ENCODE measurements at regions not wholly inside any gene's neighbourhood (a gene's known extent, or its start where the extent isn't known, plus 50 kb on each side); places are given as distances from the start of the nearest gene placed in this dataset.

DNA sequence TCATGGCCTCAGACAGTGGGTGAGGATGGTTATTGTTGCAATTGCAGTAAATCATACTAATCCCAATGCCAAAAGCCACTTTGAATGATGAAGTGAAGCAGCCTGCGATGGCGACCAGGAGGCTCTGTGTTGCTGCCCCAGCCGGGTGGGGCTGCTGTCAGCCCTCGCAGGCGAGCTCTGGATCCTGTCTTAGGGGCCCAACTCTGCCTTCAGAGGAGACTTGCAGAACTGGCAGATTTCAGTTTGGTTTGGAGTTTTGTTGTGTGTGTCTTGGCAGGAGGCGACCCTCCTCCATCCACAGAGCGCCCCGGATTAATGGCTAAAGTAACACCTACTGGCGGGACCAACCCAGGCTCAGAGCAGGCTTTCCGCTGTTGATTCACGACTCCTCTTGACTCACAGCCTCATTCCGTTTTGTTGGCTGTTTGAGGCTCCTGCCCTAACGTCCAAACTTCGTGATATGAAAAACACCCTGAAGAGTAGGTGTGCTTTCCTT is 67.9 kb upstream of the BMPER start:
- H3K4me3 ChIP-seq (ENCODE audit: low read depth, low read length), result no peak overlapping the region
- DNase-seq (ENCODE audit: low read depth), result no peak
- TF ChIP-seq MYC (IDR thresholded peaks at IDR 0.05; ENCODE audit: low read depth, low read length) (no peak), POLR2A (IDR thresholded peaks at IDR 0.05; ENCODE audit: extremely low read depth, insufficient read length) (no peak), MAX (IDR thresholded peaks at IDR 0.05; ENCODE audit: low read depth, low read length) (no peak)
- TF ChIP-seq, protein P1, sequence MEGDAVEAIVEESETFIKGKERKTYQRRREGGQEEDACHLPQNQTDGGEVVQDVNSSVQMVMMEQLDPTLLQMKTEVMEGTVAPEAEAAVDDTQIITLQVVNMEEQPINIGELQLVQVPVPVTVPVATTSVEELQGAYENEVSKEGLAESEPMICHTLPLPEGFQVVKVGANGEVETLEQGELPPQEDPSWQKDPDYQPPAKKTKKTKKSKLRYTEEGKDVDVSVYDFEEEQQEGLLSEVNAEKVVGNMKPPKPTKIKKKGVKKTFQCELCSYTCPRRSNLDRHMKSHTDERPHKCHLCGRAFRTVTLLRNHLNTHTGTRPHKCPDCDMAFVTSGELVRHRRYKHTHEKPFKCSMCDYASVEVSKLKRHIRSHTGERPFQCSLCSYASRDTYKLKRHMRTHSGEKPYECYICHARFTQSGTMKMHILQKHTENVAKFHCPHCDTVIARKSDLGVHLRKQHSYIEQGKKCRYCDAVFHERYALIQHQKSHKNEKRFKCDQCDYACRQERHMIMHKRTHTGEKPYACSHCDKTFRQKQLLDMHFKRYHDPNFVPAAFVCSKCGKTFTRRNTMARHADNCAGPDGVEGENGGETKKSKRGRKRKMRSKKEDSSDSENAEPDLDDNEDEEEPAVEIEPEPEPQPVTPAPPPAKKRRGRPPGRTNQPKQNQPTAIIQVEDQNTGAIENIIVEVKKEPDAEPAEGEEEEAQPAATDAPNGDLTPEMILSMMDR (IDR thresholded peaks at IDR 0.05; ENCODE audit: low read depth, low read length), result no peak

DNA sequence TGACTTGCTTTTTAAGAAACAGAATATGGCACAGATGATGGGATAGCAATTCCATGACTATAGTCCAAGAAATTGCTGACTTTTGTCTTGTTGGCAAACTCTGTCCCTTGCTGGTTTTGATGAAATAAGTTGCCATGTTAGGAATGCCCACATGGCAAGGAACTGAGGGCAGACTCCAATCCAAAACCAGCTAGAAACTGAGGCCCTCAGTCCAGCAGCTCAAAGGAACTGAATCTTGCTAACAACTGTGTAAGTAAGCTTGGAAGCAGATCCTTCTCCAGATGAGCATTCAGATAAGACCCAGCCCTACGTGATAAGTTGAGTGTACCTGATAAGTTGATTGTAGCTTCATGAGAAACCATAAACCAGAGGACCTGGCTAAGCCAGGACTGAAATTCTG is 64.3 kb upstream of the BMPER start:
- no peak for DNase-seq (ENCODE audit: low read depth)
- no peak overlapping the region for H3K4me3 ChIP-seq (ENCODE audit: low read depth, low read length)
- TF ChIP-seq MAX (IDR thresholded peaks at IDR 0.05; ENCODE audit: low read depth, low read length) (no peak), MYC (IDR thresholded peaks at IDR 0.05; ENCODE audit: low read depth, low read length) (no peak), POLR2A (IDR thresholded peaks at IDR 0.05; ENCODE audit: extremely low read depth, insufficient read length) (no peak)
- TF ChIP-seq, protein P1 (IDR thresholded peaks at IDR 0.05; ENCODE audit: low read depth, low read length), result no peak

GRCh38 chr7:33841705-33842129 is 63.6 kb upstream of the BMPER start:
- DNase-seq (ENCODE audit: low read depth), result no peak
- no peak overlapping the region for H3K4me3 ChIP-seq (ENCODE audit: low read depth, low read length)
- no peak for TF ChIP-seq POLR2A (IDR thresholded peaks at IDR 0.05; ENCODE audit: extremely low read depth, insufficient read length)

DNA sequence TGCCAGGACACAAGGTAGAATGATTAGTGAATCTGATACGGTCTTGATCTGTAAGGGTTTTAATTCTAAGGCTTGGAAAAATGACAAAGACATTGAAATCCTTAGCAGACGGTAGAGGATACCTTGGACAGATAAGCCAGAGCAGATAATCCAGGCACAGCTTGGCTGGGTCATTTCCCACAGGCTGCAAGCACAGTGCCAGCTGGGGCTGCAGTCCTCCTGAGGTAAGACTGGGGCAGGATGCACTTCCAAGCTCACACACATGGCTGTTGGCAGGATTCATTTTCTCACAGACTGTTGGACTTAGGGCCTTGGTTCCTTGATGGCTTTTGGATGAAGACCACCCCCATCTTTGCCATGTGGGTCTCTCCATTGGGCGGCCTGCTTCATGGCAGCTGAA is 63.2 kb upstream of the BMPER start:
- no peak for TF ChIP-seq MYC (IDR thresholded peaks at IDR 0.05; ENCODE audit: low read depth, low read length)
- no peak for TF ChIP-seq MAX (IDR thresholded peaks at IDR 0.05; ENCODE audit: low read depth, low read length)
- no peak for DNase-seq (ENCODE audit: low read depth)
- H3K4me3 ChIP-seq (ENCODE audit: low read depth, low read length), result no peak overlapping the region

GRCh38 chr7:33845991-33846509 is 59.3 kb upstream of the BMPER start:
- H3K4me3 ChIP-seq (ENCODE audit: low read depth, low read length), result no peak overlapping the region
- no peak for TF ChIP-seq MAX (IDR thresholded peaks at IDR 0.05; ENCODE audit: low read depth, low read length)
- no peak for TF ChIP-seq POLR2A (IDR thresholded peaks at IDR 0.05; ENCODE audit: extremely low read depth, insufficient read length)
- TF ChIP-seq, protein P1 (IDR thresholded peaks at IDR 0.05; ENCODE audit: low read depth, low read length), result no peak
- no peak for TF ChIP-seq MYC (IDR thresholded peaks at IDR 0.05; ENCODE audit: low read depth, low read length)

GRCh38 chr7:33849004-33849403 is 56.3 kb upstream of the BMPER start:
- H3K4me3 ChIP-seq (ENCODE audit: low read depth, low read length), result no peak overlapping the region
- no peak for DNase-seq (ENCODE audit: low read depth)
- TF ChIP-seq, protein P1 (IDR thresholded peaks at IDR 0.05; ENCODE audit: low read depth, low read length), result no peak
- TF ChIP-seq MAX (IDR thresholded peaks at IDR 0.05; ENCODE audit: low read depth, low read length), result no peak
- TF ChIP-seq MYC (IDR thresholded peaks at IDR 0.05; ENCODE audit: low read depth, low read length), result no peak
- no peak for TF ChIP-seq POLR2A (IDR thresholded peaks at IDR 0.05; ENCODE audit: extremely low read depth, insufficient read length)

More at GRCh38 chr7:33845991-33846509, 59.3 kb upstream of the BMPER start:
- DNase-seq (ENCODE audit: low read depth), result no peak

Measured in NB4 (cell line).